ENCODE measurements at regions not wholly inside any gene's neighbourhood (a gene's known extent, or its start where the extent isn't known, plus 50 kb on each side); places are given as distances from the start of the nearest gene placed in this dataset.

- no peak for TF ChIP-seq CTCF (IDR thresholded peaks at IDR 0.05; ENCODE audit: low read depth, low read length, missing control alignments)
- no peak for DNase-seq (ENCODE audit: extremely low read depth, low read depth)
- H3K4me3 ChIP-seq (replicated peaks; ENCODE audit: low read depth, low read length): no peak overlapping the region
These were observed 1280.8 kb downstream of the BRD1 start for GRCh38 chr22:48546653-48547424.

GRCh38 chr22:48545987-48546386 lies 1281.7 kb downstream of the BRD1 start:
- DNase-seq (ENCODE audit: extremely low read depth, low read depth): no peak
- no peak for TF ChIP-seq CTCF (IDR thresholded peaks at IDR 0.05; ENCODE audit: low read depth, low read length, missing control alignments)
- H3K4me3 ChIP-seq (replicated peaks; ENCODE audit: low read depth, low read length): no peak overlapping the region

- no peak overlapping the region for H3K4me3 ChIP-seq (replicated peaks; ENCODE audit: low read depth, low read length)
- TF ChIP-seq CTCF (IDR thresholded peaks at IDR 0.05; ENCODE audit: low read depth, low read length, missing control alignments): no peak
- DNase-seq (ENCODE audit: extremely low read depth, low read depth): no peak
These were observed 1286.1 kb downstream of the BRD1 start for GRCh38 chr22:48541401-48542098.

GRCh38 chr22:48539261-48539660 lies 1288.4 kb downstream of the BRD1 start:
- TF ChIP-seq CTCF (IDR thresholded peaks at IDR 0.05; ENCODE audit: low read depth, low read length, missing control alignments): no peak
- no peak for DNase-seq (ENCODE audit: extremely low read depth, low read depth)
- H3K4me3 ChIP-seq (replicated peaks; ENCODE audit: low read depth, low read length): no peak overlapping the region

GRCh38 chr22:48538291-48538820 lies 1289.3 kb downstream of the BRD1 start:
- no peak for TF ChIP-seq CTCF (IDR thresholded peaks at IDR 0.05; ENCODE audit: low read depth, low read length, missing control alignments)

GRCh38 chr22:48537343-48537680 lies 1290.4 kb downstream of the BRD1 start:
- TF ChIP-seq CTCF (IDR thresholded peaks at IDR 0.05; ENCODE audit: low read depth, low read length, missing control alignments): no peak
- no peak overlapping the region for H3K4me3 ChIP-seq (replicated peaks; ENCODE audit: low read depth, low read length)
- no peak for DNase-seq (ENCODE audit: extremely low read depth, low read depth)

More at GRCh38 chr22:48538291-48538820, 1289.3 kb downstream of the BRD1 start:
- DNase-seq (ENCODE audit: extremely low read depth, low read depth): no peak
- H3K4me3 ChIP-seq (replicated peaks; ENCODE audit: low read depth, low read length): no peak overlapping the region
